ENCODE measurements at regions not wholly inside any gene's neighbourhood (a gene's known extent, or its start where the extent isn't known, plus 50 kb on each side); places are given as distances from the start of the nearest gene placed in this dataset.

DNA sequence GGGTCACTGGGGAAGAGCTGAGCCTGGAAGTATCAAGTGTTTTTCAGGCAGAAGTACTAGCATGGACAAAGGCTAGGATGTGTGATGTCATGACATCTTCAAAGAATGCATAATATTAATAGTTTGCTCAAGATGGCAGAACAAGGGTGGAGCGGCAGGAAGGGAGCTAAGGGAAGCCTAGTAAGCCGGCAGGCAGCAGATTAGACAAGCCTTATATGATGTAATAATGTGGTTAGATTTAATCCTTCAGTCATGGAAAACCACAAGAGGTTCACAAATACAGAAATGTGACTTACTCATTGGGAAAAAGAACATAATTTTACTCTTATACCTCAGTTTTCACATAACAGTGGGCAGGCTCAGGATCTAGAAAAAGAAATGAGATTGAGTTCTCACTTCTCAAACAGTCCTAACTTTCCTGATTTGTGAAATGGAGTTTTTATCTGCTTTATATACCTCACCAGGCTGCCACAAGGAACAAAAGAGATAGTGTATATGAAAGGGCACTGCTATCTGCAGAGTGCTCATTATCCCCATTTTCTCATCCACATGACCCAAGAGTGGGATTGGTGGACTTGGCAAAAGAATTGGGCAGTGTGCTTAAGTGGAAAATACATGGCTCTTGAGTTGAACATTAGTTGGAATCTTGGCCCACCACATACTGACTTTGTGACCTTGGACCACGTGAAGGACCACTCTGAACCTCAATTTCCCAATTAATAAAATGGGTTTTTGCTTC, 89.1 kb upstream of the LHCGR start:
- TF ChIP-seq, protein P1, sequence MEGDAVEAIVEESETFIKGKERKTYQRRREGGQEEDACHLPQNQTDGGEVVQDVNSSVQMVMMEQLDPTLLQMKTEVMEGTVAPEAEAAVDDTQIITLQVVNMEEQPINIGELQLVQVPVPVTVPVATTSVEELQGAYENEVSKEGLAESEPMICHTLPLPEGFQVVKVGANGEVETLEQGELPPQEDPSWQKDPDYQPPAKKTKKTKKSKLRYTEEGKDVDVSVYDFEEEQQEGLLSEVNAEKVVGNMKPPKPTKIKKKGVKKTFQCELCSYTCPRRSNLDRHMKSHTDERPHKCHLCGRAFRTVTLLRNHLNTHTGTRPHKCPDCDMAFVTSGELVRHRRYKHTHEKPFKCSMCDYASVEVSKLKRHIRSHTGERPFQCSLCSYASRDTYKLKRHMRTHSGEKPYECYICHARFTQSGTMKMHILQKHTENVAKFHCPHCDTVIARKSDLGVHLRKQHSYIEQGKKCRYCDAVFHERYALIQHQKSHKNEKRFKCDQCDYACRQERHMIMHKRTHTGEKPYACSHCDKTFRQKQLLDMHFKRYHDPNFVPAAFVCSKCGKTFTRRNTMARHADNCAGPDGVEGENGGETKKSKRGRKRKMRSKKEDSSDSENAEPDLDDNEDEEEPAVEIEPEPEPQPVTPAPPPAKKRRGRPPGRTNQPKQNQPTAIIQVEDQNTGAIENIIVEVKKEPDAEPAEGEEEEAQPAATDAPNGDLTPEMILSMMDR (IDR thresholded peaks at IDR 0.05): no peak
- TF ChIP-seq POLR2A (IDR thresholded peaks at IDR 0.05; ENCODE audit: low read depth): no peak
- TF ChIP-seq EP300 (IDR thresholded peaks at IDR 0.05): no peak
